Activated naive CD4-positive, alpha-beta T cell treated with anti-CD3 and anti-CD28 coated beads, Interleukin-2, amount 10 ng/mL, durations not matched to agents 7 days and 5 days (primary cell): ENCODE measurements at regions not wholly inside any gene's neighbourhood (a gene's known extent, or its start where the extent isn't known, plus 50 kb on each side); places are given as distances from the start of the nearest gene placed in this dataset.

Source experiments
- CTCF ChIA-PET: fragments of 350-600 bp; sonication (Branson Sonifier 250); formaldehyde crosslinking; loops from one replicate; lab custom pipeline; 2021; ENCODE audit warnings: antibody characterized with exemption; lab: Charles Lee
- DNase-seq: peaks from one replicate; pipeline ENCODE4 v3.0.0-alpha.2; 2020
- H3K27ac Mint-ChIP-seq: one replicate; pipeline ENCODE4 v1.8.0; 2021; ENCODE audit warnings: mild to moderate bottlenecking, moderate library complexity, mixed read lengths
- H3K27me3 Mint-ChIP-seq: one replicate; pipeline ENCODE4 v1.8.0; 2021; ENCODE audit warnings: mild to moderate bottlenecking, mixed read lengths
- H3K36me3 Mint-ChIP-seq: one replicate; pipeline ENCODE4 v1.8.0; 2021; ENCODE audit warnings: mixed read lengths
- H3K4me1 Mint-ChIP-seq: one replicate; pipeline ENCODE4 v1.8.0; 2021; ENCODE audit warnings: mixed read lengths
- H3K4me3 Mint-ChIP-seq: one replicate; pipeline ENCODE4 v1.8.0; 2021; ENCODE audit warnings: mild to moderate bottlenecking, moderate library complexity, mixed read lengths
- H3K9me3 Mint-ChIP-seq: one replicate; pipeline ENCODE4 v1.8.0; 2021; ENCODE audit warnings: mixed read lengths

DNA sequence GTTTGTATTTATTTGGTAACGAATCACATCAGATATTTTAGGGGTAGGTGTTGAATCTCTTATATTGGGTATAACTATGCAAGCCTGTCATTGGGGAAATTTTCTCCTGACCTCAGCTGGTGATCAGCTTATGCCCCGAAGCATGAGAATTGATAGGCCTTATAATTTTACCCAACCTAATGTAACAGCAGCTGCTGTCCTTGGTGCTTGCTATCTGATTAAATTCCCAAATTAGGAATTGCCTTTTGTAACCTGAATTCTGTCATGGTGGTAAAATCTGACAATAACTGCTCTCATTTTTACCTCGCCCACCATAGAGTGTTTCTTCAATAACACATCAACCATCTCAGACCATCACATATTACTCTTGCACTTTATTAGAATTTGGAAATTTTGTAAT is 1542.6 kb upstream of the PIK3C3 start:
- CTCF ChIA-PET, result no interaction called here
- Mint-ChIP-seq H3K9me3 (peaks cover 3% of the 10 kb centered on the region), H3K4me1 (no peaks in the 10 kb centered on the region), H3K27ac (no peak overlapping the region), H3K4me3 (no peak overlapping the region), H3K27me3 (no peaks in the 10 kb centered on the region), H3K36me3 (no peaks in the 10 kb centered on the region)
- DNase-seq, result no peak

DNA sequence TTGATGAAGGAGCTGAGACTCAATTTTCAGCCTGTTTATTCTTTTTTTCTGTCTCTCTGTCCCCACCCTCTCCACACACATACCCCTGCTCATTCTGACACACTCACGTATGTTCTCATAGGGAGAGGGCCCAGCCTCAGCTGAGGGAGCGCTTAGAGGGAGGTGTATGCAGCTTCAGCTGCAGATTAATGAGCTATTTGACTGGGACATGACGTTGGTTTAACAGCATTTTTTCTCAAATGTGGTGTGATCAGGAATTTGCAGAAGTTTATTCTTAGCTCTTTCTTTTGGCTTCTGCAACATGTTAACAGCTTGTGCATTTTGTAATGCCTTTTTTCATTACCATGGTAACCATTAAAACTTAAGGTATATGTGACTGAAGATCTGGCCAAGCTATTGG is 1547.1 kb upstream of the PIK3C3 start:
- H3K27me3 Mint-ChIP-seq, result no peaks in the 10 kb centered on the region
- DNase-seq, result no peak
- no peaks in the 10 kb centered on the region for H3K36me3 Mint-ChIP-seq
- CTCF ChIA-PET, result no interaction called here
- H3K4me1 Mint-ChIP-seq, result no peaks in the 10 kb centered on the region
- H3K27ac Mint-ChIP-seq, result no peak overlapping the region
- H3K4me3 Mint-ChIP-seq, result no peak overlapping the region
- H3K9me3 Mint-ChIP-seq, result peaks cover 3% of the 10 kb centered on the region

DNA sequence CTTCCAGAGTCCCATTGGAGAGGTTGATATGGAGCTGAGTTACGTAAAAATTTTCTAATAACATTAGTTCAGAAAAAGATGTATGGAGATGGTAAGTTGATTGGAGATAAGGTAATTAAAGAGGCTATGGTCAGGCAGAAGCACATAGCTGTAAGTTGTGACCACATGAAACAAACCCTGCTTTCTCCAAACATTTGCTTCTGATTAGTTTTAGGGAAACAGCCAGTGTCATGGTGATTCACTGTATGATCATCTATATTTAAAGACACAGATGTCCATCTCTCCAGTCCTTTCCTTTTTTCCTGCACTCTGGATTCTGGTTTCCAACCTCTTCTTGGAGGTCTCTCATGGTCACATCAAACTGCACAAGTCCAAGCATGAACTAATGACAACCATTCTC is 1550.8 kb upstream of the PIK3C3 start:
- H3K27me3 Mint-ChIP-seq, result no peaks in the 10 kb centered on the region
- DNase-seq, result no peak
- H3K4me3 Mint-ChIP-seq, result no peak overlapping the region
- H3K36me3 Mint-ChIP-seq, result no peaks in the 10 kb centered on the region
- H3K27ac Mint-ChIP-seq, result no peak overlapping the region
- CTCF ChIA-PET, result no interaction called here
- H3K9me3 Mint-ChIP-seq, result no peaks in the 10 kb centered on the region
- no peaks in the 10 kb centered on the region for H3K4me1 Mint-ChIP-seq

DNA sequence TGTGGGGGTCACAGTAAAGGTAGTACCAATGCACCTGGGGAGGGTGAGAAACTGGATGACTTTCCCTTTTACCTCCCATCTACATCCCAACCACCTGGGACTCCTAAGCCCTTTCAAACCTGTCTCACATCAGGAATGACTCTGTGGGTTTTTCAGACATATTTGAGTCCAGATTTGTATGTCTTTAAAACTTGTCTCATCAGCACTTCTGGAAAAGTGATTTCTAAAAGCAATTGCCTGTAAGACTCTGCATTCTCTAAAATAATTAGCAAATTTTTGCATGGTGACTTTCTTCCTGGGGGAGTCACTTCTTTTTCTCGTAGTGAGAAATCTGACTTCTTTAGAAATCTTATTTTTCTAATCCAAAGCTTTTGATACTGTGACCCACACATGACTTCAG is 1553.0 kb upstream of the PIK3C3 start:
- Mint-ChIP-seq H3K36me3 (no peaks in the 10 kb centered on the region), H3K4me3 (no peak overlapping the region), H3K27me3 (no peaks in the 10 kb centered on the region), H3K27ac (no peak overlapping the region), H3K9me3 (no peaks in the 10 kb centered on the region), H3K4me1 (no peaks in the 10 kb centered on the region)
- no peak for DNase-seq
- CTCF ChIA-PET, result no interaction called here

DNA sequence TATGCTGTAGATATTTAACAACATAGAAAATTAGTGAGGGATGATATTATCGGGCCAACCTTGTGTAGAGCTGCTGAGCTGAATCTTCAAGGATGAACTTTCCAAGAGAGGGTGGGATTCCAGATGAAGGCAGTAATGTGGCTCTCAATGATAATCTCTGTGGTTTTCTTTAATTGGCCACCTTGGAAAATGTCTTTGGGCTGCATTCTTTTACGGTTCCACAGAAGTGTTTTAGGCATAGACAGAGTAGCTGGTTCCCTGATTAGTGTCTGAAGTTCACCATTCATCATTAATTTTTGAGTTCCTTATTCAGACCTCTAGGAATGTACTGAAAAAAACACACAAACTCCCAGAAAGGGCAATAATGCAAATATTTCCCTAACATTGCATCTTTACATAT is 1566.9 kb upstream of the PIK3C3 start:
- CTCF ChIA-PET, result no interaction called here
- Mint-ChIP-seq H3K27ac (no peak overlapping the region), H3K36me3 (no peaks in the 10 kb centered on the region), H3K9me3 (peaks cover 14% of the 10 kb centered on the region), H3K4me3 (no peak overlapping the region), H3K27me3 (no peaks in the 10 kb centered on the region), H3K4me1 (no peaks in the 10 kb centered on the region)
- no peak for DNase-seq

DNA sequence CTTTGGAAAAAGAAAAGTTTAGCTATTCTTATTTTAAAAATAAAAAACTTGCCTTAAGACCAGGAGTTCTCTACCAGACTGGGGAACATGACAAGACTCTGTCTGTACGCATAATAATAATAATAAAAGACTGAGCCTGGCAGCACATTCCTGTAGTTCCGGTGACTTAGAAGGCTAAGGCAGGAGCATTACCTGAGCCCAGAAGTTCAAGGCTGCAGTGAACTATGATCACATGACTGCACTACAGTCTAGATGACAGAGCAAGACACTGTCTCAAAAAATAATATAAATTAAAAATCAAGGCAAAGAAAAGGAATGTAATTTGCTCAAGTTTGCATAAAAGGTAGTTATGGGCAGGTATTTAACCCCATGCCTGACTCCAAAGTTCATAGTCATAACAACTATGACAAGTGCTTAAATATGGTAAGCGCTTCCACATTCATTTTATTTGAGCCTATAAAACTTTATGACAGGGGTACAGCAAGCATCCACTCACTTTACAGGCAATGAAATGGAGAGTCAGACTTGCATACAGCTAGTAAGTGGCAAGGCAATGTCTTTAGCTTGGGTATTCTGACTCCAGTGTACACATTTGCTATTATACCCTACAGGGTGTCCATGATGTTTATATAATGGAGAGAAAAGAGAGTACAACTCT is 1567.8 kb upstream of the PIK3C3 start:
- H3K36me3 Mint-ChIP-seq, result no peaks in the 10 kb centered on the region
- H3K9me3 Mint-ChIP-seq, result peaks cover 11% of the 10 kb centered on the region
- DNase-seq, result no peak
- CTCF ChIA-PET, result no interaction called here
- H3K4me1 Mint-ChIP-seq, result no peaks in the 10 kb centered on the region
- no peak overlapping the region for H3K27ac Mint-ChIP-seq
- no peaks in the 10 kb centered on the region for H3K27me3 Mint-ChIP-seq
- no peak overlapping the region for H3K4me3 Mint-ChIP-seq

DNA sequence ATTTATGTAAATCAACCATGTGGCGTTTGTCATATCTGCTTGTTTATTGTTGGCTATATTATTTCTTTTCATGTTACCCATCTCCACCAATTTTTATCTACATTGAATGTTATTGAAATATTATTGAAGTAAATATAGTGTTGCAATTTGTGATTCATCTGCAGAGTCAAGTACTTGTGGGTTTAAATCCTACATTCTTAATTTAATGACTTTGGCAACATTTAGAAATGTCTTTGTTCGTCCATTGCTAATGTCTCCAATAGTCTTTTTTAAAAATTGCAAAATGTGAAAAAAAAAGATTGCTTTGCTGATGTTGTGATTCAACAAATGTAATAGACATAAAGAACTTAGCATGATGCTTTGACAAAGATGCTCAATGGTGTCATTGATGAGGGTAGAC is 1572.8 kb upstream of the PIK3C3 start:
- no peaks in the 10 kb centered on the region for H3K4me1 Mint-ChIP-seq
- no peaks in the 10 kb centered on the region for H3K36me3 Mint-ChIP-seq
- H3K27me3 Mint-ChIP-seq, result no peaks in the 10 kb centered on the region
- H3K4me3 Mint-ChIP-seq, result no peak overlapping the region
- peaks cover 9% of the 10 kb centered on the region for H3K9me3 Mint-ChIP-seq
- CTCF ChIA-PET, result no interaction called here
- no peak overlapping the region for H3K27ac Mint-ChIP-seq
- no peak for DNase-seq

DNA sequence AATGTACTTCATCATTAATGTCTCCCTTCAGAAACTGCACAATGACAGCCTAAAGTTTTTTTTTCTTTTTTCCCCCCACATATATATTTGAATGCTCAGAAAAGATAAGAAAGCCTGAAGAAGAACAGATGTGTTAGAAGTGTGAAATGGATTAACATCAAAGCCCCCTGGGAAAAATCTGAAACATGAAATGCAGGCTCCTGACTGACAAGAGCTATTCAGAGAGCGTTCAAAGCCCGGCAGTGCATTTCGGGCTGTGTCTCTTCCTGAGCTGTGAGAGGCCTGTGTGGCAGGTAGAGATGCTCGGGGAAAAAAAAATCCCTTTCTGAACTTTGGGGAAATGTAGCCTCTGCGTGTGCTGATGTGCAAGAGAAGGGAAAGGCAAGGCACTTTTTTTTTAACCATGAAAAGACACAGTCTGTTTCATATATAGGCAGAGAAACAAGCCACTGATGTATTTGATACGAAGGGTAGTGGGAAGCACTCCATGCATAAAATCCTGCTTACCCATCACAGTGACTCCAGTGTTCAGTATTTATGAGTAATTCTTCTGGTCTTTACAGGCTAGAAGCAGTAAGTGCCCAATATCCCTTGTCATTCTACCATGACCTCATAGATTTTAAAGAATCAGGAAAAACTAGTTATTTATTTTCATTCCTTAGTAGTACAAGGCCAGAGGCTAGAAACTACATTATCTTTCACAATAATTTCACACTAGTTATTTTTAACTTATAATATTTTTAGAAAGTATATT is 1574.2 kb upstream of the PIK3C3 start:
- Mint-ChIP-seq H3K36me3 (no peaks in the 10 kb centered on the region), H3K27ac (no peak overlapping the region), H3K4me3 (no peak overlapping the region), H3K27me3 (no peaks in the 10 kb centered on the region), H3K9me3 (peaks cover 9% of the 10 kb centered on the region), H3K4me1 (no peaks in the 10 kb centered on the region)
- DNase-seq, result no peak
- CTCF ChIA-PET, result no interaction called here

DNA sequence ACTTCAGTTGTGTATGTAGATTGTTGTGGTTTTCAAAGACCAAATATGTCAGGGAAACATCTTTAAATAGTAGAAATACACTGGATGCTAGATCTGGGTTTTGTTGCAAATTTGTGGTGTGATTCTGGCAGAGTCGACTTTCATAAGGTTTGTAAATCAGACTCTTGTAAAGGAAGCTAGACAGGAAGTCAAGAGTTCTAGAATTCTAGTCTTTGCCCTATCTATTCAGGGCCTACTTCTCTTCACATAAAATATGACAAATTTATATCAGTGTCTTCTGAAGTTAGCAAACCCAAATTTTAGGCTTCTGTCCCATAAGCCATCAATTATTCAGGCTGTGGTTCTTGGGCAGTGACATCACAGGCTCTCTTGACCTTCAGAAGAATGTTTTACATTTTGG is 1579.2 kb upstream of the PIK3C3 start:
- Mint-ChIP-seq H3K36me3 (no peaks in the 10 kb centered on the region), H3K4me3 (no peak overlapping the region), H3K27ac (no peak overlapping the region), H3K27me3 (no peaks in the 10 kb centered on the region), H3K4me1 (no peaks in the 10 kb centered on the region), H3K9me3 (peaks cover 2% of the 10 kb centered on the region)
- no peak for DNase-seq
- CTCF ChIA-PET, result no interaction called here

DNA sequence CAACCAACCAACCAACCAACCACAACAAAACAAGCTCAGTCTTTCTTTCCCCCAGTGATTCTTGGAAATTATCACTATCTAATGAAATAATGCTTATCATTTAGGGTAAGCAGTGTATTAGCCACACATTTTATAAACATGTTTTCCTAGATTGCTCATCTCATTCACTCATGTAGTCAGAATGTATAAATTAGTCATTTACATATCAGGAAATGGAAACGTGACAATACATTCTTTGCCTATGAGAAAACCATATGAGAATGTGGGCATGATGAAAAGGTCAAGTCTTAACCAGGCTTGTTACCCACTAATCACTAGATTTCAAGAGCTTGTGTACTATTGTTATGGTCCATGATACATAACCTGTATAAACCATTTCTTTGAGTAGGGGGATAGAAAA is 1583.4 kb upstream of the PIK3C3 start:
- peaks cover 6% of the 10 kb centered on the region for H3K9me3 Mint-ChIP-seq
- H3K4me3 Mint-ChIP-seq, result no peak overlapping the region
- no peak overlapping the region for H3K27ac Mint-ChIP-seq
- CTCF ChIA-PET, result no interaction called here
- no peak for DNase-seq
- no peaks in the 10 kb centered on the region for H3K4me1 Mint-ChIP-seq
- no peaks in the 10 kb centered on the region for H3K36me3 Mint-ChIP-seq
- H3K27me3 Mint-ChIP-seq, result no peaks in the 10 kb centered on the region

DNA sequence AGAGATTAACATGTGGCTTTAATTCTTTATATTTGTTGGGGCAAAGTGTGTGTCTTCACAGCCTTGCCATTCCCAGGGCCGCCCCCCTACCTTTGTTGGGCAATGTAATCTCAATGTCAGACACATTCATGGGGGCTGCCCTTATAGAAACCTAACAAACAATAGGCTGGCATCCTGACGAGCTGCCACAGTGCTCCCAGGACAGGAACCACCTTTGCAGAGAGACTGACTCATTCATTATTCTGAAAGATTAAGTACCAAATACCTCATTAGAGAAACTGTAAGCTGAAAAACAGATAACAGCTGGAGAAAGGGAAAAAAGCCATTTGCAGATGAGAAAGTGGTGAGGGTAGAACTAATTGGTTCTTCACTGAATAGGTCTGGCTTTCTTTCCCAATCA is 1587.5 kb upstream of the PIK3C3 start:
- peaks cover 12% of the 10 kb centered on the region for H3K9me3 Mint-ChIP-seq
- H3K4me3 Mint-ChIP-seq, result no peak overlapping the region
- no peak overlapping the region for H3K27ac Mint-ChIP-seq
- H3K36me3 Mint-ChIP-seq, result no peaks in the 10 kb centered on the region
- CTCF ChIA-PET, result no interaction called here
- no peaks in the 10 kb centered on the region for H3K4me1 Mint-ChIP-seq
- H3K27me3 Mint-ChIP-seq, result no peaks in the 10 kb centered on the region
- no peak for DNase-seq

DNA sequence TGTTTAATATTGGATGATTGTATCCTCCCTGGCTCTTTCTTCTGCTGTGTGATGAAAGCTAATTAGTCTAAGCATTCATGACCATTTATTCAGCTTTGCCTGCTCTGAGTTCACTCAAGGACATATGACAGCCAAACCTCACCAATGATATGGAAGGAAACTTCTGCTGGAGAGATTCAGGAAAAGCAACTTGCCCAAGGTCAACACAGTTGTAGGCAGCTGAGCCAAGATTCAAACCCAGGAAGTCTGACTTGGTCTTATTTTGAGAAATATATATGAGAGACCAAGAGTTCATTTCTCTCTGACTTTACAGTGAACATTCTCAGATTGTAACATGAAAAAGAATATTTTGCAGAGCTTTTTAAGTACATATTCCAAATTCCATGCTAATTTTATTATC is 1588.5 kb upstream of the PIK3C3 start:
- Mint-ChIP-seq H3K27ac (no peak overlapping the region), H3K9me3 (peaks cover 14% of the 10 kb centered on the region), H3K27me3 (no peaks in the 10 kb centered on the region), H3K36me3 (no peaks in the 10 kb centered on the region), H3K4me1 (no peaks in the 10 kb centered on the region), H3K4me3 (no peak overlapping the region)
- CTCF ChIA-PET, result no interaction called here
- no peak for DNase-seq

DNA sequence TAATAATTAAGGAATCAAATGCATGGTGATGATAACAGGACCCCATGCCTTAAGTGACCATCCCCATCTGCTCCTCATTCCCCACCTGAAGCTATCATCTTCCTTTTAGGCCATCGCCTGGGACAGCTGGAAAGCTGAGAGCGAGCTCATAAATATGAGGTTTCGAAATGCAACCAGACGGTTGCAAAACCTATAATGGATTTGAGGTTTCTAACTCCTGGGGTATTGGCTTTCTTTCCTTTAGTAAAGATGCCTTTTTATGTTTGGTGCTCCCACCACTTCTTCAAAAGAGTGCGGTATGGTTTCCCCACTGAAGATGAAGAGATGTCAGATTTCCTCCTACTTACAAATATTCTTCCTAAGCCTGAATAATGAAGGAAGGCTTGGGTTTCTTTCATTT is 1589.5 kb upstream of the PIK3C3 start:
- no peaks in the 10 kb centered on the region for H3K27me3 Mint-ChIP-seq
- DNase-seq, result no peak
- no peaks in the 10 kb centered on the region for H3K36me3 Mint-ChIP-seq
- CTCF ChIA-PET, result no interaction called here
- peaks cover 14% of the 10 kb centered on the region for H3K9me3 Mint-ChIP-seq
- no peak overlapping the region for H3K27ac Mint-ChIP-seq
- no peak overlapping the region for H3K4me3 Mint-ChIP-seq
- no peaks in the 10 kb centered on the region for H3K4me1 Mint-ChIP-seq

DNA sequence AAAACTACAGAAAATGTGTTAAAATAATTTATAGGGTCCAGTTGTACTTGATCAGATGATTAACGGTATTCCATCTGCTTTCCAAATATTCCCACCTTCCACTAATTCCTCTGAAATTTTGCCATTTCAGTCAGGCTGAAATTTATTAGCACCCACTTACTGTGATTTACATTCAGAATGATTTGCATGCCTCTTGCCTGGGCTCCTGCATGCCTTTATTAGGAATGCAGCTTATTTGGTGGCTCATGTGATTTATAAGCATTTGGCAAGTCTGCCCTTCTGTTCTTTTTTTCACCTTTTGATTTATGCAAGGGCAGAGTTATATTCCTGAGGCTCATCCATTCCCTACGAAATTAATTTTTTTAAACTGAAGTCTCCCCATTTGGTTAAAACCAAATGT is 1594.5 kb upstream of the PIK3C3 start:
- Mint-ChIP-seq H3K4me3 (no peak overlapping the region), H3K36me3 (no peaks in the 10 kb centered on the region), H3K27ac (no peak overlapping the region), H3K27me3 (no peaks in the 10 kb centered on the region), H3K9me3 (peaks cover 11% of the 10 kb centered on the region), H3K4me1 (no peaks in the 10 kb centered on the region)
- DNase-seq, result no peak
- CTCF ChIA-PET, result no interaction called here

DNA sequence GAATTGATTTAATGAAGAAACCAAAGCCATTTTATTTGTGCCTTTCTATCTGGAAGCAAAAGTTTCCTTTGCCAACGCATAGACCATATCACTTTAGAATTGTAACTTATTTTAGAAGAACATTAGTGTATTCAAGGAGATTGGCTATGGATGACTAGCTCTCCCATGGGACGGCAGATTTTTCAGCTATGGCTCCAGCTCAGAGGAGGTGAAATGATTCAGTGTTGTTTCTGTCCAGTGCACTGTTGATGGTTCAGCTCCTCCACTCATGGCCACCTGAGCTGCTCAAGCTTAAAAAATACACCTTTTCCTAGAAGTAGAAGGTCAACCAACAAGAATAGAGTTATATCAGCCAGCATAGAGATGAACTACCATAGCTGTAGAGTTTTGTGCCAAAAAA is 1597.5 kb upstream of the PIK3C3 start:
- CTCF ChIA-PET, result no interaction called here
- Mint-ChIP-seq H3K9me3 (peaks cover 7% of the 10 kb centered on the region), H3K36me3 (no peaks in the 10 kb centered on the region), H3K27ac (no peak overlapping the region), H3K27me3 (no peaks in the 10 kb centered on the region), H3K4me3 (no peak overlapping the region), H3K4me1 (no peaks in the 10 kb centered on the region)
- no peak for DNase-seq
